22Rv1 (cell line): ENCODE measurements at regions not wholly inside any gene's neighbourhood (a gene's known extent, or its start where the extent isn't known, plus 50 kb on each side); places are given as distances from the start of the nearest gene placed in this dataset.

ENCODE experiments used
- ZFX ChIP-seq: fragments of 450-650 bp; IDR thresholded peaks from 2 replicates; pipeline ENCODE4 v1.6.1; 2017; ENCODE audit warnings: antibody characterized with exemption, borderline replicate concordance
- TF ChIP-seq, protein P1 (sequence below): fragments of 450-650 bp; IDR thresholded peaks from 2 replicates; pipeline ENCODE4 v1.5.1; 2017; ENCODE audit warnings: mild to moderate bottlenecking

- TF ChIP-seq, protein P1, sequence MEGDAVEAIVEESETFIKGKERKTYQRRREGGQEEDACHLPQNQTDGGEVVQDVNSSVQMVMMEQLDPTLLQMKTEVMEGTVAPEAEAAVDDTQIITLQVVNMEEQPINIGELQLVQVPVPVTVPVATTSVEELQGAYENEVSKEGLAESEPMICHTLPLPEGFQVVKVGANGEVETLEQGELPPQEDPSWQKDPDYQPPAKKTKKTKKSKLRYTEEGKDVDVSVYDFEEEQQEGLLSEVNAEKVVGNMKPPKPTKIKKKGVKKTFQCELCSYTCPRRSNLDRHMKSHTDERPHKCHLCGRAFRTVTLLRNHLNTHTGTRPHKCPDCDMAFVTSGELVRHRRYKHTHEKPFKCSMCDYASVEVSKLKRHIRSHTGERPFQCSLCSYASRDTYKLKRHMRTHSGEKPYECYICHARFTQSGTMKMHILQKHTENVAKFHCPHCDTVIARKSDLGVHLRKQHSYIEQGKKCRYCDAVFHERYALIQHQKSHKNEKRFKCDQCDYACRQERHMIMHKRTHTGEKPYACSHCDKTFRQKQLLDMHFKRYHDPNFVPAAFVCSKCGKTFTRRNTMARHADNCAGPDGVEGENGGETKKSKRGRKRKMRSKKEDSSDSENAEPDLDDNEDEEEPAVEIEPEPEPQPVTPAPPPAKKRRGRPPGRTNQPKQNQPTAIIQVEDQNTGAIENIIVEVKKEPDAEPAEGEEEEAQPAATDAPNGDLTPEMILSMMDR, result no peak
- TF ChIP-seq ZFX, result no peak
Observed at GRCh38 chr4:181645489-181645888, 597.7 kb upstream of the TENM3 start.
